Right cardiac atrium (tissue), 5 donors: ENCODE measurements at regions not wholly inside any gene's neighbourhood (a gene's known extent, or its start where the extent isn't known, plus 50 kb on each side); places are given as distances from the start of the nearest gene placed in this dataset.

Experiments used
- ATAC-seq, 2 donors: fragments of 200-7000 bp; cut with Tn5 transposase; one replicate each; pipeline versions ENCODE4 v1.8.0 to v1.9.1; 2020; ENCODE audit warnings: moderate library complexity in 2 of 2, mild to moderate bottlenecking in 1 of 2
- DNase-seq, 3 donors: peaks; one replicate each; pipeline ENCODE4 v3.0.0-alpha.2; 2020
- H3K27ac ChIP-seq: one replicate; pipeline ENCODE4 v1.5.1; 2013; ENCODE audit warnings: mild to moderate bottlenecking, low read length, control low read depth, moderate library complexity
- H3K27me3 ChIP-seq: one replicate; pipeline ENCODE4 v1.6.1; 2013; ENCODE audit not compliant: control insufficient read depth, insufficient read depth
- H3K4me1 ChIP-seq: one replicate; pipeline ENCODE4 v1.6.1; 2013; ENCODE audit warnings: low read length; ENCODE audit not compliant: control insufficient read depth, insufficient read depth
- H3K4me3 ChIP-seq: one replicate; pipeline ENCODE4 v1.5.1; 2013; ENCODE audit warnings: low read length, control low read depth
- H3K9me3 ChIP-seq: one replicate; pipeline ENCODE4 v1.6.1; 2013; ENCODE audit warnings: low read length; ENCODE audit not compliant: control insufficient read depth
- WGBS: extraction: QIAGEN DNeasy Blood & Tissue Kit; methylation state at CpG from one replicate; pipeline ENCODE4 v1.1.7; 2013; 5-methylcytosine and 5-hydroxymethylcytosine counted together
- intact Hi-C, 4 donors: fragments of 100-400 bp; cut with DNase I; formaldehyde crosslinking; loops; one replicate each; pipeline versions ENCODE4 v1.11.0 to v1.14.0; 2022 to 2023
- donor health status: healthy with polysubstance abuse.
- donor health status: DM: no; HTN: yes; CAD: no.
- donor health status: DM: no; HTN: no; CAD: no.
- donor health status: DM: no; HTN: yes; CAD: no; lungs with severe emphysema.
- donor health status: DM: yes; HTN: yes; CAD: no.

- 64% methylated on average over 2 of the region's 2 CpGs for WGBS
These were observed 58.2 kb upstream of the CD28 start for GRCh38 chr2:203648273-203648672.

GRCh38 chr2:203649176-203649814 is 57.1 kb upstream of the CD28 start:
- no peak overlapping the region for H3K4me3 ChIP-seq
- 91% methylated on average over 4 of the region's 4 CpGs for WGBS
- H3K9me3 ChIP-seq, result no peaks in the 10 kb centered on the region
- H3K4me1 ChIP-seq, result peaks cover 5% of the 10 kb centered on the region
- ATAC-seq (no peak), DNase-seq (peak in 1 of 3 donors; percentile 45)
- H3K27ac ChIP-seq, result peak overlapping the region; percentile 53
- no peaks in the 10 kb centered on the region for H3K27me3 ChIP-seq
- intact Hi-C loops, result no loop called here

More at GRCh38 chr2:203648273-203648672, 58.2 kb upstream of the CD28 start:
- no peaks in the 10 kb centered on the region for H3K27me3 ChIP-seq
- no peak for ATAC-seq
- no peak overlapping the region for H3K4me3 ChIP-seq
- H3K9me3 ChIP-seq, result no peaks in the 10 kb centered on the region
- DNase-seq, result no peak
- H3K27ac ChIP-seq, result no peak overlapping the region
- peaks cover 5% of the 10 kb centered on the region for H3K4me1 ChIP-seq
- intact Hi-C loops, result no loop called here

GRCh38 chr2:203650860-203651613 is 55.4 kb upstream of the CD28 start:
- no peaks in the 10 kb centered on the region for H3K9me3 ChIP-seq
- peaks cover 7% of the 10 kb centered on the region for H3K4me1 ChIP-seq
- H3K4me3 ChIP-seq, result no peak overlapping the region
- 49% methylated on average over 4 of the region's 4 CpGs for WGBS
- H3K27ac ChIP-seq, result peak overlapping the region; percentile 63
- peak in 1 of 3 donors; percentile 29 for DNase-seq
- peak; percentile 84 to 86 for ATAC-seq
- intact Hi-C loops, result loop anchor here in 2 of 4 donors (5.0 to 10.0 kb wide), 4 partner anchors 116 to 166 kb away; partner anchors contain the start of gene RAPH1 (in 1 of the 2)
- H3K27me3 ChIP-seq, result no peaks in the 10 kb centered on the region

GRCh38 chr2:203651621-203652020 is 54.8 kb upstream of the CD28 start:
- Histone ChIP-seq H3K4me3 (no peak overlapping the region), H3K27me3 (no peaks in the 10 kb centered on the region), H3K4me1 (peaks cover 7% of the 10 kb centered on the region), H3K27ac (no peak overlapping the region), H3K9me3 (no peaks in the 10 kb centered on the region)
- 29% methylated on average over 1 of the region's 1 CpG for WGBS
- ATAC-seq (no peak), DNase-seq (no peak)
- intact Hi-C loops, result loop anchor here in 2 of 4 donors (5.0 to 10.0 kb wide), 4 partner anchors 117 to 167 kb away; partner anchors contain the start of gene RAPH1 (in 1 of the 2)

- intact Hi-C loops, result loop anchor here in 2 of 4 donors (5.0 to 10.0 kb wide), 4 partner anchors 120 to 170 kb away; partner anchors contain the start of gene RAPH1 (in 1 of the 2)
- Histone ChIP-seq H3K27ac (no peak overlapping the region), H3K27me3 (no peaks in the 10 kb centered on the region), H3K4me1 (peaks cover 7% of the 10 kb centered on the region), H3K9me3 (no peaks in the 10 kb centered on the region), H3K4me3 (no peak overlapping the region)
- no peak for DNase-seq
- ATAC-seq, result no peak
- WGBS, result 84% methylated on average over 3 of the region's 3 CpGs
These were observed 51.6 kb upstream of the CD28 start for GRCh38 chr2:203654826-203655225.

GRCh38 chr2:203656522-203657287 is 49.7 kb upstream of the CD28 start:
- H3K4me3 ChIP-seq, result no peak overlapping the region
- no peaks in the 10 kb centered on the region for H3K9me3 ChIP-seq
- DNase-seq, result peak; percentile 51 to 76 (median 55)
- H3K4me1 ChIP-seq, result peaks cover 2% of the 10 kb centered on the region
- WGBS, result 69% methylated on average over 10 of the region's 10 CpGs
- intact Hi-C loops, result loop anchor here in 2 of 4 donors (10.0 kb wide), 3 partner anchors 122 to 172 kb away; partner anchors contain the start of gene RAPH1 (in 1 of the 2)
- no peaks in the 10 kb centered on the region for H3K27me3 ChIP-seq
- peak overlapping the region; percentile 7 for H3K27ac ChIP-seq
- ATAC-seq, result peak; percentile 86 to 87
